ENCODE measurements at regions not wholly inside any gene's neighbourhood (a gene's known extent, or its start where the extent isn't known, plus 50 kb on each side); places are given as distances from the start of the nearest gene placed in this dataset.

GRCh38 chr21:15309022-15309590 lies 244.3 kb upstream of the NRIP1 start:
- TF ChIP-seq CTCF (IDR thresholded peaks at IDR 0.05; ENCODE audit: borderline replicate concordance, extremely low read depth, low read length, poor library complexity, severe bottlenecking) (no peak), EZH2 (IDR thresholded peaks at IDR 0.05; ENCODE audit: borderline replicate concordance, low read depth, low read length, severe bottlenecking) (no peak)

Data from DND-41 (cell line).